ENCODE measurements at regions not wholly inside any gene's neighbourhood (a gene's known extent, or its start where the extent isn't known, plus 50 kb on each side); places are given as distances from the start of the nearest gene placed in this dataset.

DNA sequence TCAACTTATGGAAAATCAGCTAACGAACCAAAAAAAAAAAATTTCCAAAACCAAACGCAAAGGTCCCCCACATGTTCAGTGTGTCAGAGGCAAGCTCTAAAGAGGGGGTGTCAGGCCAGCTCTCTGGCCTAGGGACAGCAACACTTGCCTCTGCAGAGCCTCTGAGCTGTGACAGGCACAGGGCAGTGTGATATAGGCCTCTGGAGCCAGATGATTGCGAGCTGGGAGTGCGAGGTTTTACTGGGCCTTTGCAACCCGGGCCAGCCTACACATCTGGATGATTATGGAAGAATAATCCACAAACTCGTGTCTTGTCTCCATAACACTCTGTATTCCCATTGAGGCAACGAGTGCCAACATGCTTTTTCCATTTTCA, 67.7 kb upstream of the STC2 start:
- TF ChIP-seq POLR2AphosphoS5 (IDR thresholded peaks at IDR 0.05; ENCODE audit: low read depth, low read length) (no peak), POLR2A (IDR thresholded peaks at IDR 0.05; ENCODE audit: low read depth, low read length) (no peak)
